K562 (cell line): ENCODE measurements at regions not wholly inside any gene's neighbourhood (a gene's known extent, or its start where the extent isn't known, plus 50 kb on each side); places are given as distances from the start of the nearest gene placed in this dataset.
A peak's percentile ranks its signal among the peaks of the same experiment; 100 is the strongest.

Experiments used
- ATAC-seq: fragments of 200-7000 bp; cut with Tn5 transposase; 3 replicates; pipeline ENCODE4 v1.9.1; 2020; ENCODE audit warnings: moderate library complexity
- BruUV-seq: library from RNA; stranded (reverse); fragments of 400-500 nt; replicated peaks from 2 replicates; lab custom pipeline; 2021; lab: Mats Ljungman, UMichigan
- CTCF ChIA-PET: fragments of 300-600 bp; formaldehyde crosslinking; extraction: SDS; loops from one replicate; lab custom pipeline; 2021; ENCODE audit warnings: low intra/inter-chr PET ratio; lab: Yijun Ruan, JAX
- POLR2A ChIA-PET: fragments of 300-600, 350-650 bp; sonication (Branson Sonifier 250); formaldehyde crosslinking; extraction: SDS; loops from one replicate; lab custom pipeline; 2021; ENCODE audit warnings: antibody characterized with exemption, inconsistent platforms; lab: Yijun Ruan, JAX
- DNase-seq, 4 experiments: peaks; one replicate each; pipeline versions ENCODE4 v3.0.0 to v3.0.0-alpha.2; 2011 to 2018; ENCODE audit warnings: low spot score in 3 of 4, mixed read lengths in 3 of 4; ENCODE audit errors: extremely low read depth in 1 of 4
- FAIRE-seq: peaks from 2 replicates; lab custom pipeline; 2011; peaks lifted over from hg19 to GRCh38; lab: Jason Lieb, UNC
- H2AFZ ChIP-seq: 2 replicates; pipeline ENCODE4 v1.6.0; 2011; ENCODE audit warnings: low read depth, low read length, control low read depth, inconsistent platforms
- H3K27ac ChIP-seq: fragments of 200-600 bp; 3 replicates; pipeline ENCODE4 v1.8.0; 2011; ENCODE audit warnings: low read depth, mild to moderate bottlenecking, control low read depth, inconsistent platforms, low read length, moderate library complexity, mixed read lengths; ENCODE audit errors: extremely low read depth
- H3K27me3 ChIP-seq, 2 experiments: fragments of 300-600 bp in 1 of 2; 2 replicates in 1 of 2; 3 replicates in 1 of 2; pipeline versions ENCODE4 v1.6.0 to v1.8.0; 2011; ENCODE audit warnings: inconsistent platforms in 2 of 2, low read length in 2 of 2, mild to moderate bottlenecking in 1 of 2, mixed read lengths in 1 of 2, moderate library complexity in 1 of 2; ENCODE audit not compliant: control insufficient read depth in 2 of 2, insufficient read depth in 2 of 2
- H3K36me3 ChIP-seq: fragments of 300-600 bp; 3 replicates; pipeline ENCODE4 v1.8.0; 2011; ENCODE audit warnings: mild to moderate bottlenecking, low read length, inconsistent platforms; ENCODE audit not compliant: control insufficient read depth, insufficient read depth
- H3K4me1 ChIP-seq, 2 experiments: fragments of 200-600 bp in 1 of 2; replicated peaks in 1 of 2; 2 replicates in 1 of 2; 3 replicates in 1 of 2; pipeline versions ENCODE4 v1.5.1 to v1.8.0; 2011; ENCODE audit warnings: inconsistent platforms in 2 of 2, low read length in 2 of 2, mild to moderate bottlenecking in 1 of 2, mixed read lengths in 1 of 2, moderate library complexity in 1 of 2; ENCODE audit not compliant: control insufficient read depth in 2 of 2, insufficient read depth in 2 of 2
- H3K4me2 ChIP-seq: 2 replicates; pipeline ENCODE4 v1.6.1; 2011; ENCODE audit warnings: low read length, control low read depth, inconsistent platforms, mixed read lengths; ENCODE audit not compliant: insufficient read depth
- H3K4me3 ChIP-seq: fragments of 200-600 bp; sonication (generic), shearing (Covaris generic); 2 replicates; pipeline ENCODE4 v1.5.1; 2016; ENCODE audit warnings: control low read depth, inconsistent platforms
- H3K79me2 ChIP-seq: fragments of 200-600 bp; 3 replicates; pipeline ENCODE4 v1.8.0; 2011; ENCODE audit warnings: low read length, inconsistent platforms; ENCODE audit not compliant: control insufficient read depth, insufficient read depth
- H3K9ac ChIP-seq, 2 experiments: 2 replicates each; pipeline versions ENCODE4 v1.6.0 to v1.6.1; 2011; ENCODE audit warnings: low read depth in 2 of 2, low read length in 2 of 2, control low read depth in 1 of 2, inconsistent platforms in 1 of 2, mild to moderate bottlenecking in 1 of 2, mixed read lengths in 1 of 2; ENCODE audit not compliant: insufficient read depth in 1 of 2
- H3K9me1 ChIP-seq: one replicate; pipeline ENCODE4 v1.6.0; 2011; ENCODE audit warnings: inconsistent platforms, mild to moderate bottlenecking, low read length, moderate library complexity; ENCODE audit not compliant: control insufficient read depth, insufficient read depth
- H3K9me3 ChIP-seq: replicated peaks from 2 replicates; pipeline ENCODE4 v1.5.1; 2011; ENCODE audit warnings: low read depth, low read length, inconsistent platforms; ENCODE audit not compliant: control insufficient read depth, insufficient read depth
- H4K20me1 ChIP-seq: replicated peaks from 2 replicates; pipeline ENCODE4 v1.6.1; 2011; ENCODE audit warnings: low read length, inconsistent platforms, mixed read lengths; ENCODE audit not compliant: control insufficient read depth, insufficient read depth
- CC2D1A ChIP-seq: fragments of 450-650 bp; IDR thresholded peaks from 2 replicates; pipeline ENCODE4 v1.6.1; 2017; ENCODE audit warnings: mild to moderate bottlenecking
- CEBPG ChIP-seq, 3 experiments: fragments of 200-800 bp in 1 of 3; sonication (Bioruptor generic) in 1 of 3; sonication (generic) in 1 of 3; formaldehyde crosslinking in 1 of 3; IDR thresholded peaks in 2 of 3; conservative IDR thresholded peaks in 1 of 3; 2 replicates each; pipeline versions ENCODE4 v1.6.1 to v1.8.0; 2016 to 2022; ENCODE audit warnings: missing compliant biosample characterization in 2 of 3, missing genetic modification characterization in 2 of 3, mild to moderate bottlenecking in 1 of 3, missing genetic modification reagents in 1 of 3
- CUX1 ChIP-seq: fragments of 200-800 bp; sonication (Bioruptor generic); IDR thresholded peaks from 2 replicates; pipeline ENCODE4 v1.6.1; 2016; ENCODE audit warnings: missing genetic modification characterization, missing compliant biosample characterization
- FUS ChIP-seq: fragments of 200-400 bp; formaldehyde crosslinking; optimal IDR thresholded peaks from 2 replicates; pipeline ENCODE3; 2017; ENCODE audit warnings: low read depth, low read length
- MXI1 ChIP-seq: IDR thresholded peaks from 2 replicates; pipeline ENCODE4 v1.6.1; 2011; ENCODE audit warnings: low read depth, mild to moderate bottlenecking, improper control_type of control experiment, low read length
- ZEB2 ChIP-seq: fragments of 450-650 bp; IDR thresholded peaks from 2 replicates; pipeline ENCODE4 v1.6.1; 2016
- ZNF146 ChIP-seq: IDR thresholded peaks from one replicate; pipeline ENCODE4 v1.6.1; 2018; ENCODE audit warnings: missing compliant biosample characterization; ENCODE audit not compliant: unreplicated experiment
- ZNF695 ChIP-seq: fragments of 450-650 bp; formaldehyde crosslinking; IDR thresholded peaks from 2 replicates; pipeline ENCODE4 v1.4.0; 2020; ENCODE audit warnings: mild to moderate bottlenecking, moderate library complexity
- WGBS: fragments of 100-300 bp; shearing (Covaris generic); methylation state at CpG from one replicate; pipeline ENCODE4 v1.1.6; 2016; ENCODE audit warnings: low coverage, mixed read lengths; ENCODE audit not compliant: insufficient coverage; ENCODE audit errors: missing lambda C conversion rate; 5-methylcytosine and 5-hydroxymethylcytosine counted together
- in situ Hi-C: fragments of 300-500 bp; cut with MboI; formaldehyde crosslinking; loops from 4 replicates; pipeline ENCODE4 v1.15.0; 2018; ENCODE audit warnings: inconsistent platforms, mixed read lengths
- intact Hi-C: fragments of 100-400 bp; cut with micrococcal nuclease; formaldehyde crosslinking; loops from 2 replicates; pipeline ENCODE4 v1.14.2; 2022

GRCh38 chr16:85341972-85342695 is 229.9 kb upstream of the CIBAR2 start:
- BruUV-seq = no TSS peak
- H3K9me3 ChIP-seq = no peaks in the 10 kb centered on the region
- no peaks in the 10 kb centered on the region; the same call in 1 of the 2 replicates for H4K20me1 ChIP-seq
- no peaks in the 10 kb centered on the region; a peak in 1 of 5 replicates for H3K27me3 ChIP-seq
- CTCF ChIA-PET = no interaction called here
- H2AFZ ChIP-seq = no peak overlapping the region
- TF ChIP-seq MXI1 = no peak
- no peak for TF ChIP-seq CC2D1A
- no peak for TF ChIP-seq CUX1 (CRISPR knock-in tag)
- TF ChIP-seq CEBPG (CRISPR knock-in tag; IDR thresholded peaks at IDR 0.05) = no peak
- no peak for TF ChIP-seq CEBPG (tag; conservative IDR thresholded peaks at IDR 0.05 in 1 of 2, IDR thresholded peaks at IDR 0.05 in 1 of 2)
- TF ChIP-seq FUS = no peak
- no peak for TF ChIP-seq ZEB2
- TF ChIP-seq ZNF695 = no peak
- TF ChIP-seq ZNF146 (CRISPR knock-in tag) = no peak
- DNase-seq (no peak), FAIRE-seq (no peak), ATAC-seq (no peak)
- intact Hi-C loops = no loop called here
- H3K79me2 ChIP-seq = no peaks in the 10 kb centered on the region; the same call in 2 of the 3 replicates
- WGBS = 63% methylated on average over 19 of the region's 19 CpGs
- no peak overlapping the region for H3K4me3 ChIP-seq
- POLR2A ChIA-PET = interaction anchor here (0.8 to 2.1 kb wide), 3 partner anchors 8 to 128 kb away, joined by 4 to 8 read pairs (median 4); no protein-coding TSS in a partner anchor
- no peak overlapping the region for H3K27ac ChIP-seq
- no peaks in the 10 kb centered on the region for H3K9me1 ChIP-seq
- no peaks in the 10 kb centered on the region for H3K36me3 ChIP-seq
- peaks cover 0 to 49% of the 10 kb centered on the region in 2 experiments; a peak in 2 of 5 replicates for H3K4me1 ChIP-seq
- peak overlapping the region in 1 of 2 experiments; percentile 50; a peak in 1 of 4 replicates for H3K9ac ChIP-seq
- H3K4me2 ChIP-seq = no peak overlapping the region
- in situ Hi-C loops = no loop called here
